A549 (cell line): ENCODE measurements at regions not wholly inside any gene's neighbourhood (a gene's known extent, or its start where the extent isn't known, plus 50 kb on each side); places are given as distances from the start of the nearest gene placed in this dataset.
A peak's percentile ranks its signal among the peaks of the same experiment; 100 is the strongest.

Experiments
- ATAC-seq, 2 experiments: fragments of 200-7000 bp in 1 of 2; fragments of >200 bp in 1 of 2; cut with Nextera tagmentation in 1 of 2; cut with Tn5 transposase in 1 of 2; 3 replicates each; pipeline versions ENCODE4 v1.8.0 to v1.9.1; 2018 to 2020; ENCODE audit warnings: mild to moderate bottlenecking in 1 of 2, moderate library complexity in 1 of 2
- CTCF ChIA-PET: fragments of 300-600 bp; sonication (Branson Sonifier 250); formaldehyde crosslinking; extraction: SDS; loops from one replicate; lab custom pipeline; 2021; ENCODE audit warnings: antibody characterized with exemption, inconsistent platforms; lab: Yijun Ruan, JAX
- POLR2A ChIA-PET: fragments of 350-600 bp; formaldehyde crosslinking; extraction: SDS; loops from one replicate; lab custom pipeline; 2021; ENCODE audit warnings: antibody characterized with exemption, inconsistent platforms; lab: Yijun Ruan, JAX
- DNase-seq, 2 experiments: peaks; one replicate each; pipeline versions ENCODE4 v3.0.0 to v3.0.0-alpha.2; 2011 to 2016; ENCODE audit warnings: low read depth in 1 of 2, low spot score in 1 of 2
- FAIRE-seq: peaks from 2 replicates; lab custom pipeline; 2011; peaks lifted over from hg19 to GRCh38; lab: Jason Lieb, UNC
- H3K27ac ChIP-seq, 2 experiments: fragments of >200 bp; sonication (Bioruptor Twin); formaldehyde crosslinking; 3 replicates each; pipeline ENCODE4 v1.5.1; 2016 to 2017
- H3K4me1 ChIP-seq: fragments of >200 bp; sonication (Bioruptor Twin); formaldehyde crosslinking; 3 replicates; pipeline ENCODE4 v1.6.1; 2016
- H3K4me2 ChIP-seq: fragments of >200 bp; sonication (Bioruptor Twin); formaldehyde crosslinking; 3 replicates; pipeline ENCODE4 v1.6.1; 2016
- H3K4me3 ChIP-seq: fragments of >200 bp; sonication (Bioruptor Twin); formaldehyde crosslinking; 3 replicates; pipeline ENCODE4 v1.5.1; 2016
- H3K9me3 ChIP-seq: fragments of >200 bp; sonication (Bioruptor Twin); formaldehyde crosslinking; 3 replicates; pipeline ENCODE4 v1.6.1; 2016
- ATOH8 ChIP-seq: fragments of 250-450 bp; sonication (Bioruptor Pico); IDR thresholded peaks from 2 replicates; pipeline ENCODE4 v1.5.0; 2020; ENCODE audit warnings: low read depth, mild to moderate bottlenecking, moderate library complexity
- CEBPB ChIP-seq, 2 experiments: fragments of >200 bp in 1 of 2; sonication (Bioruptor Twin) in 1 of 2; formaldehyde crosslinking in 1 of 2; IDR thresholded peaks; 2 replicates each; pipeline ENCODE4 v1.6.1; 2012 to 2016
- CHD4 ChIP-seq: fragments of 200-600 bp; sonication (generic); IDR thresholded peaks from 2 replicates; pipeline ENCODE4 v1.6.1; 2016; ENCODE audit warnings: antibody characterized with exemption, mild to moderate bottlenecking, borderline replicate concordance
- EHMT2 ChIP-seq: fragments of 200-600 bp; sonication (generic); IDR thresholded peaks from 2 replicates; pipeline ENCODE4 v1.6.1; 2016; ENCODE audit warnings: antibody characterized with exemption, low read depth, mild to moderate bottlenecking, moderate library complexity
- FOSL2 ChIP-seq, 2 experiments: fragments of 450-650 bp in 1 of 2; fragments of >200 bp in 1 of 2; sonication (Bioruptor Twin) in 1 of 2; formaldehyde crosslinking; IDR thresholded peaks; 2 replicates each; pipeline versions ENCODE4 v1.5.0 to v1.6.1; 2016 to 2020; ENCODE audit warnings: mild to moderate bottlenecking in 1 of 2, moderate library complexity in 1 of 2
- HDAC2 ChIP-seq: fragments of 200-600 bp; sonication (generic); IDR thresholded peaks from 2 replicates; pipeline ENCODE4 v1.6.1; 2016
- MAFK ChIP-seq: fragments of 450-650 bp; IDR thresholded peaks from 2 replicates; pipeline ENCODE4 v1.6.1; 2014; ENCODE audit not compliant: partially characterized antibody
- MAZ ChIP-seq: fragments of 150-350 bp; IDR thresholded peaks from 2 replicates; pipeline ENCODE4 v1.6.1; 2014; ENCODE audit warnings: antibody characterized with exemption, low read depth, low read length, borderline replicate concordance
- NFE2L2 ChIP-seq: fragments of 150-350 bp; conservative IDR thresholded peaks from 2 replicates; pipeline ENCODE4 v1.6.1; 2014; ENCODE audit warnings: low read length
- NR3C1 ChIP-seq: fragments of >200 bp; sonication (Bioruptor Twin); formaldehyde crosslinking; IDR thresholded peaks from 3 replicates; pipeline ENCODE4 v1.6.1; 2017
- PHF8 ChIP-seq: fragments of 200-600 bp; sonication (generic); IDR thresholded peaks from 2 replicates; pipeline ENCODE4 v1.6.1; 2016; ENCODE audit warnings: low read depth, mild to moderate bottlenecking, antibody characterized with exemption, moderate library complexity, borderline replicate concordance
- RAD21 ChIP-seq, 2 experiments: fragments of >200 bp in 1 of 2; sonication (Bioruptor Twin) in 1 of 2; formaldehyde crosslinking in 1 of 2; IDR thresholded peaks in 1 of 2; conservative IDR thresholded peaks in 1 of 2; 2 replicates in 1 of 2; 3 replicates in 1 of 2; pipeline ENCODE4 v1.6.1; 2012 to 2018; ENCODE audit warnings: inconsistent platforms in 1 of 2
- REST ChIP-seq: fragments of 200-600 bp; sonication (generic); IDR thresholded peaks from 2 replicates; pipeline ENCODE4 v1.6.1; 2016; ENCODE audit warnings: antibody characterized with exemption, mild to moderate bottlenecking, moderate library complexity
- USF2 ChIP-seq: fragments of 450-650 bp; IDR thresholded peaks from 2 replicates; pipeline ENCODE4 v1.6.1; 2014; ENCODE audit warnings: antibody characterized with exemption
- ZNF302 ChIP-seq: fragments of 250-450 bp; sonication (Bioruptor Pico); IDR thresholded peaks from 2 replicates; pipeline ENCODE4 v1.9.0; 2021; ENCODE audit warnings: inconsistent platforms, mild to moderate bottlenecking, moderate library complexity
- ZSCAN20 ChIP-seq: fragments of 250-450 bp; sonication (Bioruptor Pico); IDR thresholded peaks from 2 replicates; pipeline ENCODE4 v1.8.0; 2022; ENCODE audit warnings: mild to moderate bottlenecking, moderate library complexity
- WGBS: methylation state at CpG from one replicate; pipeline ENCODE4 v1.1.6; 2017; ENCODE audit errors: missing lambda C conversion rate; 5-methylcytosine and 5-hydroxymethylcytosine counted together

DNA sequence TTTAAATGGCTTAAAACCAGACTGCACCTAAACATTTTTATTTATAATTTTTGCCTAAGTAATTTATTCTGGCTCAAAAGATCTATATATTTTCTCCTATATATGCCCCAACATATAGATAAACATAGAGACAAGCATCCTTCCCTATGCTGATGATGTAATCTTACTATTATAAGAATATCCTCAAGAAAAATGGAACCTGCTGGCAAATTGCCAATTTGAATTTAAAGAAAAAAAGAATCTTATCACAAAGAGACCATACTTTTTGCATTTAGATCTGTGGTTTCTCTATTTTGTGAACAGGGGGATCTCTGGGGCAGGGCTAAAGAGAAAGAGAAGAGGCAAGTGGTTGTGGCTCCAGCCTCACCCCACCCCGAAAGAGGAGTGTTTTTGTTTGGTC, 107.2 kb upstream of the CMC1 start:
- POLR2A ChIA-PET = no interaction called here
- WGBS = 5% methylated on average over 1 of the region's 1 CpG
- TF ChIP-seq FOSL2 (IDR thresholded peaks at IDR 0.05) = no peak
- TF ChIP-seq FOSL2 (CRISPR knock-in tag; IDR thresholded peaks at IDR 0.05) = no peak
- TF ChIP-seq REST = 0 out of 2 replicates have a peak, but pooled peaks have one; percentile 18

GRCh38 chr3:28134792-28135375, 106.5 kb upstream of the CMC1 start:
- TF ChIP-seq EHMT2 (no peak), MAZ (no peak), MAFK (no peak), ATOH8 (CRISPR knock-in tag) (no peak)
- Histone ChIP-seq H3K27ac (no peak overlapping the region), H3K4me1 (peaks cover 3% of the 10 kb centered on the region; the same call in 1 of the 3 replicates), H3K4me3 (no peak overlapping the region), H3K9me3 (no peaks in the 10 kb centered on the region), H3K4me2 (no peak overlapping the region)
- WGBS = 25% methylated on average over 3 of the region's 3 CpGs
- CTCF ChIA-PET = interaction anchor here (0.9 kb wide), 1 partner anchor 11 kb away, joined by 3 read pairs; no protein-coding TSS in a partner anchor
- ATAC-seq (no peak), DNase-seq (no peak), FAIRE-seq (no peak)
- POLR2A ChIA-PET = no interaction called here

More for the DNA sequence above, 107.2 kb upstream of the CMC1 start:
- no peak for ATAC-seq
- Histone ChIP-seq H3K4me1 (no peaks in the 10 kb centered on the region; the same call in 2 of the 3 replicates), H3K27ac (no peak overlapping the region), H3K4me2 (no peak overlapping the region), H3K9me3 (no peaks in the 10 kb centered on the region), H3K4me3 (no peak overlapping the region)
- no peak for FAIRE-seq
- CTCF ChIA-PET = no interaction called here
- DNase-seq = no peak

DNA sequence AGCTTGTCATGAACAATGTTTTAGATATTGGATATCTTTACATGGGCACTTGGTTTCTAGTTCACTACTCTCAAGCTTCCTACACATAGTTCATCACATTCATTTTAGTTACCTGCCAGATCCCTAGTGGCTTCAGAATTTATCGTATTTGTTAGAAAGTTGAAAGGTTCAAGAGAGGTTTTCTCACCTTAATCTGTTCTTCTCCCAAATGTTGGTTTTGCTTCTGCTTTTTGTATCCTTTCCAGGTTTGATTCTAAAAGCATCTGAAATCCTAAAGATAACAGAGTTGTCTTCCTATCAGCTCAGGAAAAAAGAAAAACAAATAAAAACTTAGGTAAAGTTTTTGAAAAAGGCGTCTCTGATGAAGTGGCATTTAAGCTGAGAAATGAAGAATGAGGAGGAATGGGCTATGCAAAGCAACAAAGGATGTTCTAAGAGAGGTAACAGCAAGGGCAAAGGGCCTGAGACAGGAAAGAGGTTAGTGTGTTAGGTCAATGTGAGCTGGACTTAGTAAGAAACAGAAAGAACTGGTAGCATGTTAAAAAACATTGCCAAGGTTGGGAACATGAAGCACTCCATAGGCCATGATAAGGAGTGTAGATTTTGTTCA, 104.7 kb upstream of the CMC1 start:
- ChIA-PET POLR2A (no interaction called here), CTCF (no interaction called here)
- H3K9me3 ChIP-seq = no peaks in the 10 kb centered on the region
- ATAC-seq = no peak
- FAIRE-seq = no peak
- H3K4me2 ChIP-seq = no peak overlapping the region
- H3K27ac ChIP-seq = no peak overlapping the region
- H3K4me3 ChIP-seq = no peak overlapping the region
- no peak for TF ChIP-seq CHD4
- no peak for TF ChIP-seq NFE2L2
- no peak for TF ChIP-seq ZSCAN20
- TF ChIP-seq HDAC2 = no peak
- TF ChIP-seq PHF8 = no peak
- TF ChIP-seq CEBPB (IDR thresholded peaks at IDR 0.05) = no peak
- no peak for TF ChIP-seq NR3C1
- TF ChIP-seq USF2 = no peak
- no peak for TF ChIP-seq ZNF302 (CRISPR knock-in tag)
- TF ChIP-seq RAD21 (conservative IDR thresholded peaks at IDR 0.05 in 1 of 2, IDR thresholded peaks at IDR 0.05 in 1 of 2) = no peak
- H3K4me1 ChIP-seq = peaks cover 5% of the 10 kb centered on the region; the same call in 1 of the 3 replicates
- no peak for DNase-seq
- 55% methylated on average over 2 of the region's 2 CpGs for WGBS
